OCI-LY1 (cell line): ENCODE measurements at regions not wholly inside any gene's neighbourhood (a gene's known extent, or its start where the extent isn't known, plus 50 kb on each side); places are given as distances from the start of the nearest gene placed in this dataset.

Experiments
- H2AFZ ChIP-seq: fragments of 200-600 bp; sonication (generic), shearing (Covaris generic); 2 replicates; pipeline ENCODE4 v1.6.0; 2014; ENCODE audit warnings: antibody characterized with exemption, mild to moderate bottlenecking, low read length
- H3F3A ChIP-seq: fragments of 200-600 bp; sonication (generic), shearing (Covaris generic); 2 replicates; pipeline ENCODE4 v1.6.0; 2014; ENCODE audit warnings: mild to moderate bottlenecking, antibody characterized with exemption, low read length, moderate library complexity; ENCODE audit not compliant: insufficient read depth
- H3K27ac ChIP-seq: fragments of 200-600 bp; sonication (generic); 2 replicates; pipeline ENCODE4 v1.5.1; 2014; ENCODE audit warnings: low read length, mixed run types, mild to moderate bottlenecking, low read depth; ENCODE audit not compliant: poor library complexity, severe bottlenecking
- H3K27me3 ChIP-seq: fragments of 200-600 bp; sonication (generic); 2 replicates; pipeline ENCODE4 v1.6.0; 2014; ENCODE audit warnings: antibody characterized with exemption, mild to moderate bottlenecking, low read length, moderate library complexity; ENCODE audit not compliant: insufficient read depth
- H3K36me3 ChIP-seq: fragments of 200-600 bp; sonication (generic); 2 replicates; pipeline ENCODE4 v1.6.1; 2014; ENCODE audit warnings: mild to moderate bottlenecking, antibody characterized with exemption, low read length, moderate library complexity, mixed read lengths; ENCODE audit not compliant: insufficient read depth
- H3K4me1 ChIP-seq: fragments of 200-600 bp; sonication (generic); 2 replicates; pipeline ENCODE4 v1.5.1; 2014; ENCODE audit warnings: mild to moderate bottlenecking, low read length, moderate library complexity; ENCODE audit not compliant: insufficient read depth, severe bottlenecking
- H3K4me2 ChIP-seq: fragments of 200-600 bp; sonication (generic), shearing (Covaris generic); 2 replicates; pipeline ENCODE4 v1.6.1; 2014; ENCODE audit warnings: low read length
- H3K4me3 ChIP-seq: fragments of 200-600 bp; sonication (generic); 2 replicates; pipeline ENCODE4 v1.5.1; 2014; ENCODE audit warnings: low read length, low read depth, mild to moderate bottlenecking, mixed read lengths; ENCODE audit not compliant: poor library complexity, severe bottlenecking
- H3K79me2 ChIP-seq: fragments of 200-600 bp; shearing (Covaris generic); 2 replicates; pipeline ENCODE4 v1.6.1; 2016; ENCODE audit warnings: mixed run types, low read length, mixed read lengths; ENCODE audit not compliant: insufficient read depth
- H3K9ac ChIP-seq: fragments of 200-600 bp; sonication (generic), shearing (Covaris generic); 2 replicates; pipeline ENCODE4 v1.6.1; 2014; ENCODE audit warnings: mild to moderate bottlenecking, low read length, mixed read lengths
- H3K9me2 ChIP-seq: fragments of 200-600 bp; sonication (generic), shearing (Covaris generic); 2 replicates; pipeline ENCODE4 v1.6.1; 2014; ENCODE audit warnings: low read depth, mild to moderate bottlenecking, low read length, mixed read lengths
- H3K9me3 ChIP-seq: fragments of 200-600 bp; shearing (Covaris generic); 2 replicates; pipeline ENCODE4 v1.6.1; 2014; ENCODE audit warnings: low read length, mixed read lengths
- H4K20me1 ChIP-seq: fragments of 200-600 bp; sonication (generic), shearing (Covaris generic); 2 replicates; pipeline ENCODE4 v1.6.0; 2016; ENCODE audit warnings: mild to moderate bottlenecking, low read length; ENCODE audit not compliant: insufficient read depth
- EZH2 ChIP-seq: fragments of 200-600 bp; sonication (generic), shearing (Covaris generic); IDR thresholded peaks from 2 replicates; pipeline ENCODE4 v1.8.0; 2017; ENCODE audit warnings: borderline replicate concordance, mixed run types, mild to moderate bottlenecking, antibody characterized with exemption, low read length, moderate library complexity, mixed read lengths
- TF ChIP-seq, protein P1 (sequence below): fragments of 200-600 bp; sonication (generic), shearing (Covaris generic); IDR thresholded peaks from 2 replicates; pipeline ENCODE4 v1.5.1; 2017; ENCODE audit warnings: mild to moderate bottlenecking, antibody characterized with exemption, low read length, moderate library complexity, mixed read lengths

DNA sequence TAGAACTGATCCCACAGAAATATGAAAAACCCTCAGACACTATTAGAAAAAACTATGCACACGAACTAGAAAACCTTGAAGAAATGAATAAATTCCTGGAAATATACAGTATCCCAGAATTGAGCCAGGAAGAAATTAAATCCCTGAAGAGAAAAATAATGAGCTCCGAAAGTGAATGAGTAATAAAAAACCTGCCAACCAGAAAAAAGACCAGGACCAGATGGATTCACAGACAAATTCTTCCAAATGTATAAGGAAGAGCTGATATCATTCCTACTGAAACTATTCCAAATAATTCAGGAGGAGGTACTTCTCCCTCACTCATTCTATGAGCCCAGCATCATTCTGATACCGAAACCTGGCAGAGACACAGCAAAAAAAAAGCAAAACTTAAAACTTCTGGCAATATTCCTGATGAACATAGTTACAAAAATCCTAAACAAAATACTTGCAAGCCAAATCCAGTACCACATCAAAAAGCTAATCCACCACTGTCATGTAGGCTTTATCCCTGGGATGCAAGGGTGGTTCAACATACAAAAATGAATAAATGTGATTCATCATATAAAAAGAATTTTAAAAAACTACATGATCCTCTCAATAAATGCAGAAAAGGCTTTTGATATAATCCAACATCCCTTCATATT is 1397.6 kb upstream of the DDX18 start:
- H3K9me3 ChIP-seq = no peaks in the 10 kb centered on the region
- no peaks in the 10 kb centered on the region for H3K79me2 ChIP-seq
- TF ChIP-seq EZH2 = no peak
- TF ChIP-seq, protein P1, sequence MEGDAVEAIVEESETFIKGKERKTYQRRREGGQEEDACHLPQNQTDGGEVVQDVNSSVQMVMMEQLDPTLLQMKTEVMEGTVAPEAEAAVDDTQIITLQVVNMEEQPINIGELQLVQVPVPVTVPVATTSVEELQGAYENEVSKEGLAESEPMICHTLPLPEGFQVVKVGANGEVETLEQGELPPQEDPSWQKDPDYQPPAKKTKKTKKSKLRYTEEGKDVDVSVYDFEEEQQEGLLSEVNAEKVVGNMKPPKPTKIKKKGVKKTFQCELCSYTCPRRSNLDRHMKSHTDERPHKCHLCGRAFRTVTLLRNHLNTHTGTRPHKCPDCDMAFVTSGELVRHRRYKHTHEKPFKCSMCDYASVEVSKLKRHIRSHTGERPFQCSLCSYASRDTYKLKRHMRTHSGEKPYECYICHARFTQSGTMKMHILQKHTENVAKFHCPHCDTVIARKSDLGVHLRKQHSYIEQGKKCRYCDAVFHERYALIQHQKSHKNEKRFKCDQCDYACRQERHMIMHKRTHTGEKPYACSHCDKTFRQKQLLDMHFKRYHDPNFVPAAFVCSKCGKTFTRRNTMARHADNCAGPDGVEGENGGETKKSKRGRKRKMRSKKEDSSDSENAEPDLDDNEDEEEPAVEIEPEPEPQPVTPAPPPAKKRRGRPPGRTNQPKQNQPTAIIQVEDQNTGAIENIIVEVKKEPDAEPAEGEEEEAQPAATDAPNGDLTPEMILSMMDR = no peak
- H3K9me2 ChIP-seq = no peaks in the 10 kb centered on the region
- H3K4me1 ChIP-seq = no peaks in the 10 kb centered on the region
- H3K9ac ChIP-seq = no peak overlapping the region
- no peak overlapping the region for H2AFZ ChIP-seq
- no peaks in the 10 kb centered on the region for H4K20me1 ChIP-seq
- no peaks in the 10 kb centered on the region for H3F3A ChIP-seq
- no peak overlapping the region for H3K4me2 ChIP-seq
- H3K27me3 ChIP-seq = no peaks in the 10 kb centered on the region
- H3K4me3 ChIP-seq = no peak overlapping the region
- H3K36me3 ChIP-seq = no peaks in the 10 kb centered on the region
- H3K27ac ChIP-seq = no peak overlapping the region

DNA sequence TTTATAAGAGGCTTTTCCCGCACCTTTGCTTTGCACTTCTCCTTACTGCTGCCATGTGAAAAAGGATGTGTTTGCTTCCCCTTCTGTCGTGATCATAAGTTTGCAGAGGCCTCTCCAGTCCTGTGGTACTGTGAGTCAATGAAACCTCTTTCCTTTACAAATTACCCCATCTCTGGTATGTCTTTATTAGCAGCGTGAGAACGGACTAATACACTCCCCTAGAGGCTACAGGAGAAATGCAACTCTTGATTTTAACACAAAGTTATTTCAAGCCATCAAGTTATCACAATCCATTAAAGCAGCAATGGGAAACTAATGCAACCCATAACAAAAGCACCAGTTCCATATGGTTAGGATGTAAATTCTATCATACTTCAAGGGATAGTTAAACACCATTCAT is 1378.8 kb upstream of the DDX18 start:
- H3K9me2 ChIP-seq = no peaks in the 10 kb centered on the region
- H3K27me3 ChIP-seq = no peaks in the 10 kb centered on the region
- no peak overlapping the region for H2AFZ ChIP-seq
- no peaks in the 10 kb centered on the region for H3K9me3 ChIP-seq
- H3K4me1 ChIP-seq = no peaks in the 10 kb centered on the region
- no peaks in the 10 kb centered on the region for H3F3A ChIP-seq
- no peak overlapping the region for H3K4me2 ChIP-seq
- no peak overlapping the region for H3K27ac ChIP-seq
- H4K20me1 ChIP-seq = no peaks in the 10 kb centered on the region
- H3K4me3 ChIP-seq = no peak overlapping the region
- TF ChIP-seq EZH2 = no peak
- TF ChIP-seq, protein P1 = no peak
- no peak overlapping the region for H3K9ac ChIP-seq
- no peaks in the 10 kb centered on the region for H3K79me2 ChIP-seq
- no peaks in the 10 kb centered on the region for H3K36me3 ChIP-seq

DNA sequence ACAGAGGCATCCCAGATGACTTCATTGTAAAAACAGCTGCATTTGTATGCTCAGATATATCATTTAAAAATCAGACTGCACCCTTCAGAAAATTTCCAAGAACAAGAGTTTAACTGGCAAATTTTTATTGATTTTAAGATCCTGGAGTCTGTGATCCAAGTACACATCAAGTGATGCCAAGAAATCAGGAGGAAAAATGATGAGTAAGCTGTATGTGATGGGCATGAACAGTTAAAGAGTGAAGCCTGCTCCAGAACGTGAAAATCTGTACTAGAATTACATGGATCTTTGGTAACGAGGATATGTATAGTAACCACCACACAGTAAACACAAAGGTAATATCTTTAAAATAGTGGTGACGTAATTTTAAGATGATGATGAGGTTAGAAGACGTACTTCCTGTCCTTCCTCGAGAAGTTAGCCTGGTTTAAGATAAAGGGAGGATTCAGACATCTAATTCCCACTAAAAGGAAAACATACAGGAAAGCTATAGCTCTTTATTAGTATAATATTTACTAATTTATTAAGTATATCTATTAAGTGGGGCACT is 1374.3 kb upstream of the DDX18 start:
- Histone ChIP-seq H3K4me1 (no peaks in the 10 kb centered on the region), H2AFZ (no peak overlapping the region), H3K79me2 (no peaks in the 10 kb centered on the region), H4K20me1 (no peaks in the 10 kb centered on the region), H3K36me3 (no peaks in the 10 kb centered on the region), H3K9me3 (no peaks in the 10 kb centered on the region), H3K27me3 (no peaks in the 10 kb centered on the region), H3K27ac (no peak overlapping the region), H3K9me2 (no peaks in the 10 kb centered on the region), H3K9ac (no peak overlapping the region), H3K4me3 (no peak overlapping the region), H3K4me2 (no peak overlapping the region), H3F3A (no peaks in the 10 kb centered on the region)
- TF ChIP-seq, protein P1 = no peak
